Glutamatergic neuron (in vitro differentiated cells): ENCODE measurements at regions not wholly inside any gene's neighbourhood (a gene's known extent, or its start where the extent isn't known, plus 50 kb on each side); places are given as distances from the start of the nearest gene placed in this dataset.

ENCODE experiments used
- DNase-seq: peaks from one replicate; pipeline ENCODE4 v3.0.0; 2022
- H3K27ac Mint-ChIP-seq: one replicate; pipeline ENCODE4 v1.8.0; 2020; ENCODE audit warnings: mild to moderate bottlenecking, mixed read lengths, inconsistent platforms; ENCODE audit not compliant: unreplicated experiment
- H3K27me3 Mint-ChIP-seq: one replicate; pipeline ENCODE4 v1.8.0; 2020; ENCODE audit warnings: mild to moderate bottlenecking, moderate library complexity, mixed read lengths, inconsistent platforms; ENCODE audit not compliant: unreplicated experiment
- H3K36me3 Mint-ChIP-seq: one replicate; pipeline ENCODE4 v1.8.0; 2020; ENCODE audit warnings: mild to moderate bottlenecking, mixed read lengths, inconsistent platforms; ENCODE audit not compliant: unreplicated experiment
- H3K4me1 Mint-ChIP-seq: one replicate; pipeline ENCODE4 v1.8.0; 2020; ENCODE audit warnings: mild to moderate bottlenecking, low read depth, mixed read lengths, inconsistent platforms; ENCODE audit not compliant: unreplicated experiment
- H3K4me3 Mint-ChIP-seq: one replicate; pipeline ENCODE4 v1.8.0; 2020; ENCODE audit warnings: mild to moderate bottlenecking, mixed read lengths, inconsistent platforms; ENCODE audit not compliant: unreplicated experiment
- H3K9me3 Mint-ChIP-seq: one replicate; pipeline ENCODE4 v1.8.0; 2020; ENCODE audit warnings: mild to moderate bottlenecking, moderate library complexity, mixed read lengths, inconsistent platforms; ENCODE audit not compliant: unreplicated experiment
- CTCF ChIP-seq: fragments of 200-600 bp; sonication (generic); IDR thresholded peaks from one replicate; pipeline ENCODE4 v1.5.0; 2021; ENCODE audit not compliant: partially characterized antibody, unreplicated experiment

DNA sequence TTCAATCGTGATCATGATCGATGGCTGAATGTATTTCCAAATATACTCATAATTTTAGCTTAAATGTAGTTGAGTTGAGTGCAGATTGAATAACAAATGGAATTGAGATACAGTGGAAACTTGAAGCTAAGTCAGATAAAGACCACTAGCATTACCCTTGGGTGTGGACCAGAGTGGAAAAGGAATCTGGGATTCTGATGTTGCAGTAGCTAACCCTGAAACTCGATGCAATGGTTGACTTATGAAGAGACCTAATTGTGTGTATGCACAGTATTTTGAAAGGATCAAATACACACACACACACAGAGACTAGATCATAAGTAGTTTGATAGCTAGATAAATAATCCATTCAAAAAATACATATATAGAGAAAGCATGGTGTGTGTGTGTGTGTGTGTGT, 135.8 kb downstream of the RXFP2 start:
- no peak for DNase-seq
- H3K27me3 Mint-ChIP-seq, result peaks cover 2% of the 10 kb centered on the region
- H3K4me3 Mint-ChIP-seq, result no peak overlapping the region
- H3K36me3 Mint-ChIP-seq, result no peaks in the 10 kb centered on the region
- TF ChIP-seq CTCF, result no peak
- H3K4me1 Mint-ChIP-seq, result peaks cover 9% of the 10 kb centered on the region
- H3K9me3 Mint-ChIP-seq, result peaks cover 2% of the 10 kb centered on the region
- no peak overlapping the region for H3K27ac Mint-ChIP-seq

DNA sequence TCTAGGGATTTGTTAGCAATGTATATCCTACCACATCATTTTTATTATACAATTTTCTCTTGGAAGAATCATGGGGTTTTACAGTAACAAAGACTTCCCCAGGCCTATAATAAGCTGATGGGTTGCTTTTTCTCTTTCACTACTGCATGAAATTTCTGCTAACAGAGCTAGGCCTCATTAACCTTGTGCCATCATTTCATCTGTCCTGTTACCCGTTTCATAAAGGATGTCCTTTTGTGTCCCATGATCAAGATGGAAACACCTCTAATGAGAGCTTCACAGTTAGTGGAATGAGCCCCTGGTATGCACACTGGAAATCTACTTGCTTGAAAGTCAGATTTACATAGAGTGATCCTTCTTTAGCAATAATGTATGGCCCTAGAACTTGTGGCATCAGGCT, 138.7 kb downstream of the RXFP2 start:
- Mint-ChIP-seq H3K27ac (no peak overlapping the region), H3K9me3 (no peaks in the 10 kb centered on the region), H3K4me3 (no peak overlapping the region)

DNA sequence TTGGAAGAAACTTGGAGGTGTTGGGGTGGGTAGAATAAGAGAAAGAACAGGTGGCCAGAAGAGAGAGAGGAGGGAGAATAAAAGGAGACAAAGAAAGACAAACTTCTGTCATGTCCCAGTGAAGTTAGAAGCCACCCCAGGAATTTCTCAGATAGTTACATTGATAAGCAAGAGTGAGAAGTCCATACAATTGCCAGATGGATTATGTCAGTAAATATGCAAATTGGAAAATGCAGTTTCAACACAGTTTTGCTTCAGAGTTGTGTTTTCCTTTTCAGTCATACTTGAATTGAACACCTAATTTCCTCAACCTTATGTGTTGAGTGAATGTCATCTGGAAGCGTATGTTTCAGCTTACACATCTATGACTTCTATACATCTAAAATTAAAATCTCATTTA, 139.2 kb downstream of the RXFP2 start:
- peak overlapping the region; percentile 62 for H3K27ac Mint-ChIP-seq
- H3K4me1 Mint-ChIP-seq, result peaks cover 17% of the 10 kb centered on the region
- H3K4me3 Mint-ChIP-seq, result no peak overlapping the region
- no peak for DNase-seq
- no peak for TF ChIP-seq CTCF
- H3K9me3 Mint-ChIP-seq, result no peaks in the 10 kb centered on the region
- H3K36me3 Mint-ChIP-seq, result no peaks in the 10 kb centered on the region
- H3K27me3 Mint-ChIP-seq, result no peaks in the 10 kb centered on the region

More for the DNA sequence above, 138.7 kb downstream of the RXFP2 start:
- DNase-seq, result no peak
- TF ChIP-seq CTCF, result no peak
- H3K36me3 Mint-ChIP-seq, result no peaks in the 10 kb centered on the region
- H3K27me3 Mint-ChIP-seq, result no peaks in the 10 kb centered on the region
- H3K4me1 Mint-ChIP-seq, result peaks cover 20% of the 10 kb centered on the region

- H3K4me1 Mint-ChIP-seq, result peaks cover 15% of the 10 kb centered on the region
- no peaks in the 10 kb centered on the region for H3K27me3 Mint-ChIP-seq
- no peak for DNase-seq
- H3K9me3 Mint-ChIP-seq, result no peaks in the 10 kb centered on the region
- H3K27ac Mint-ChIP-seq, result no peak overlapping the region
- H3K4me3 Mint-ChIP-seq, result no peak overlapping the region
- TF ChIP-seq CTCF, result no peak
- H3K36me3 Mint-ChIP-seq, result no peaks in the 10 kb centered on the region
Observed at GRCh38 chr13:31878955-31879354, 139.6 kb downstream of the RXFP2 start.

GRCh38 chr13:31880851-31881494, 141.6 kb downstream of the RXFP2 start:
- no peak for TF ChIP-seq CTCF
- Mint-ChIP-seq H3K9me3 (peaks cover 2% of the 10 kb centered on the region), H3K27ac (no peak overlapping the region), H3K27me3 (no peaks in the 10 kb centered on the region), H3K36me3 (no peaks in the 10 kb centered on the region), H3K4me1 (peaks cover 18% of the 10 kb centered on the region), H3K4me3 (no peak overlapping the region)
- DNase-seq, result no peak
